GM18519 (cell line): ENCODE measurements at regions not wholly inside any gene's neighbourhood (a gene's known extent, or its start where the extent isn't known, plus 50 kb on each side); places are given as distances from the start of the nearest gene placed in this dataset.

Source experiments
- ATAC-seq: cut with Tn5 transposase; IDR thresholded peaks from one replicate; pipeline ENCODE4 v1.9.1; 2021; ENCODE audit warnings: mild to moderate bottlenecking, moderate library complexity; ENCODE audit not compliant: unreplicated experiment, low FRiP score

DNA sequence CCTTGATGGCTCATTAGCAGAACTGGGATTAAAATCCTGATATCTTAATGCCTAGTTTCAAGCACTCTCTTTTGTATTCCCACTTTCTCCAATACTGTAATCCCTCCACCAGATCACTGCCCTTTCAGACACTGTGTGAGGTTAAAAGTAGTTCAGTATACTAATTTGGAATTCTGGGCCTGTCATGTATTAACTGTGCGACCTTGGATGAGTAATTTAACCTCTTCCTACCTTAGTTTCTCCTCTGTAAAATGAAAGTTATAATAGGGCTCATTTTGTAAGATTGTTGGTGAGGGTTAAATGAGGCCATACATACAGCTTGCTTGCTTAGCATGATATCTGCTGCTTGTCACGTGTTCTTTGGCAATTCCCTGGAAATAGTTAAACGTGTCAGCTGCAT is 207.3 kb upstream of the HS3ST1 start:
- no peak for ATAC-seq

DNA sequence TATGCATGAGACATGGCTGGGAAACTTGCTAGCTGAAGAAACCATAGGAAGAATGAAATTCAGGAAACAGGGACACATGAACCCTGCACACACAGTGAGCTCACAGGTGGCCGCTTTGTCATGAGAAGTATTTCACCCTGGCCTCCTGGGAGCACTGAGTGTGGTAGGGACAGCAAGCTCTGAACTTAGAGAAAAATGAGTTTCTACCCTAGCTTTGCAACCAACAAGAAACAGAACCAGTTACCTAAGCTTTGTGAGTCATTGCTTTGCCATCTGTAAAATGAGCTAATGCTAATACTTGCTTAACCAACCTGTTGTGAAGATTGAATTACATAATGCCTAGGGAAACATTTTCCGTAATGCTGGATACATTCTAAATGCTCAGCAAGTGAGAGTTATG is 206.6 kb upstream of the HS3ST1 start:
- ATAC-seq = no peak

DNA sequence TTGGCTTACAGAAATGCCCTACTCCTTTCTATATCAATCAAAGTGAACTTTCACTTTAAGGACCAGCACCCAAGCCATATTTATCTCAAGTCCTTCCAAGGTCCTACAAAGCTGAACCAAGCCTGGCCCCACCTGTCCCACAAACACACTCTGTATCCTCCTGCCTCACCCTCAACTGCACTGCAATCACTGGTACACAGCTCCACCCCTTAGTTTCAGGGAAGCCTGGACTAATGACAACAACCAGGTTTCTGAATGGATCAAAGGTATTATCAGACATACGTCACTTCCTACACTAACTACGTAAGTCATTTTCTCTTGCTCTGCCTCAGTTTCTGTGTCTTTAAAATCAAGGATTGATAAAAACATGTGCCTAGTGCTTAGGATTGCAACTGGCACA is 205.6 kb upstream of the HS3ST1 start:
- no peak for ATAC-seq

DNA sequence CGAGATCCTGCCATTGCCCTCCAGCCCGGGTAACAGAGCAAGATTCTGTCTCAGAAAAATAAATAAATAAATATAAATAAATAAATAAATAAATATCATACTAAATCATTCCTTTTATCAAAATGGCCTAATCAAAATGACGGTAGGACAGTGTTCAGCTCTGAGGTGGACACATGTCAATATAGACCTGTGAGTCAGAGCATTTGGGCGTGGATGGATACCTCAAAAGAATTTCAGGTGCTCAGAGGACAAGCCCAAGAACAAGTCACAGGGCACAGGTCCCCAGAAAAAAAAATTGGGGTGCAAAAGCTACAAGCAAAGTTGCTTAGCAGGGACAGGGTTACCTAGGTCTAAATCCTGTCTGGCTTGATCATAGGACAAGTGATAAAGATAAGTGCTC is 204.7 kb upstream of the HS3ST1 start:
- no peak for ATAC-seq

DNA sequence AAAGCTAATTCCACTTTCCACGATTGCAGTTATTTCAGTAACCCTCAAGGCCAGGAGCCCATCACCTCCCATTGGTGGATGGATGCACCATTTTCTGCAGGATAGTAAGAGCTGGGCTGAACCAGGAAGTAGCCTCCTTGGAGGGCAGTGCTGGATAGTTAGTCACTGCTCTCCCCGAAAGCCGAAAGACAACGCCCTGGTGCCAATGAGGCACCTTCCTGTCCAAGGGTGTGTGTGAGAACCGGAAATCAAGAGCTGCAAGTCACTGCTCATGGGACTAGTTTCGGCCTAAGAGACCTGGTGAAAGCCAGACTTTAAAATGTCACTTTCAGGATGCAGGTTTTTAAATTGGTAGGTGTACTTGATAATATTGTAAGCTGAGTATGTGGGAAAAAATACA is 203.8 kb upstream of the HS3ST1 start:
- no peak for ATAC-seq

DNA sequence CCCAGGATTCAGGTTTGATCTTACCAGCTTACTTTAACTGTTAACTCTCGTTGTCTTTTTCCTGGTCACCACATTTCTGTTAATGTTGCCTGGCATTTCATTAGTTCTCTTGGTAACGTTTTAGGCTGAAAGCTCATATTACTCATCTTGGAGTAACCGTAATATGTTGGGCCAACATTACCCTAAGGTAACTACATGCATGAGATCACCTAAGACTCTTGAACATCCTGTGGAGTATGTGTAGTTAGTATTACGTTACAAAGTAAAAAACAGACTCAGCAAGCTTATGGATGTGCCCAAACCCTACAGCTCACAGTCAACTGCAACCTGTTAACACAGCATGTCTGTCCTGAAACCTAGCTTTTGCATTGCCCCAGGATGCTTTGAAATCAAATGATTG is 203.3 kb upstream of the HS3ST1 start:
- ATAC-seq = no peak

DNA sequence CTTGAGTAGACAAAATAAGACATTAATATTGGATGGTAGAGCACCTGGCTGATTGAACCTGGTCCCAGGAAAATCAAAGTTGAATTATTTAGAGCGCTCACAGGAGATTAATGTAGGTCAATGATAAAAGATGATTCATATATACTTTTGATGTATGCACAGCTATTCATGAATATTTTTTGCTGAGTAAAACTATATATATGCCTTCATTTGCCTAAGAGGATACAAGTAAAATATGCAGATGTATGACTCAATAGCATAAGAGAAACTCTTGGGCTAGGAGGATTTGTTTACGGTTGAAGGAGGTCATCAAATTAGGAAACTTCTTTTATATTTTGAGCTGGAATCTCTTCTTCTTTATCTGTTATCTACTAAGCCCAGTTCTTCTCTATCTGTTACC is 202.7 kb upstream of the HS3ST1 start:
- ATAC-seq = no peak

DNA sequence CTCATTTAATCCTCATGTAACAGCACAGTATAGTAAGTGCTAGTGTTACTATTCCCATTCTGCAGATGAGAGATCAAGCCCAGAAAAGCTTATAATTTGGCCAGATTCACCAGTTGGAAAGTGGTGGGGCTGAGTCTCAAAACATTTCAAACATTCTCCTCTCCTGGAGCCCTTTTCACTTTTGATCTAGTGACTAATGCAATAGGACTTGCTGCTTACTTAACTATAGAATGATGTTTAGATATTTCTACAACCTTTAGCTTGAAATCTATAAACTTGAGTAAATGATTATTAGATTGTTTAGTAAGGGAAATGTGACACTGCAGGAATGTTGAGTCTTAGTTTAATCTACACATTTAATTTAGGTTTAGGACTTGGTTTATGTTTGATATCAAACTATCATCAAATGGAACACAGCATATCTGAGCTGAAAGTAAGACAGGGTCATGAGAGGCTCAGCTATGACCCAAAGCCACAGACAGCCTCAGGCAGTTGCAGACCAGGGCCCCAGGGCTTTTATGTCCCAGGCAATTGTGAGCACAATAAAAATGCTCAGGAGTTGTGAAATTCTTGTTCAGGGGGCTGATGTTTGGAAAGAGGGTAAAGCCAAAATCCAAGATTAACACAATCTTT is 199.5 kb upstream of the HS3ST1 start:
- ATAC-seq = no peak

DNA sequence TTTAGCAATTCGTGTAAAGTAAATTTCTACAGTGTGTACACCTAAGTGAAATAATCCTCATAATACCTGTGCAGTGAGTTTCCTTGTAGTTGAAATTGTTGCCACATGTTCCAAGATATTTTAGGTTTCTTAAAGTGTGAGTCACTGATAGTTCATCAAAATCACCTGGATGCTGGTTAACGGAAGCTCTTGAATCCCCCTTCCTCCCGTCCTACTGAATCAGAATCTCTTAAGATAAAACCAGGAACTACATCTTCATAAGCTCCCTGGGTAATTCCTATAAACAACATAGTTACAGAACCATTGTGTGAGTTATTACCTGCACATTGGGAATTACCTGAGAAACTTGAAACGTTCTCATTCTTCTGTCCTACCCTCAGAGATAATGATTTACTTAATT is 197.4 kb upstream of the HS3ST1 start:
- ATAC-seq = no peak

DNA sequence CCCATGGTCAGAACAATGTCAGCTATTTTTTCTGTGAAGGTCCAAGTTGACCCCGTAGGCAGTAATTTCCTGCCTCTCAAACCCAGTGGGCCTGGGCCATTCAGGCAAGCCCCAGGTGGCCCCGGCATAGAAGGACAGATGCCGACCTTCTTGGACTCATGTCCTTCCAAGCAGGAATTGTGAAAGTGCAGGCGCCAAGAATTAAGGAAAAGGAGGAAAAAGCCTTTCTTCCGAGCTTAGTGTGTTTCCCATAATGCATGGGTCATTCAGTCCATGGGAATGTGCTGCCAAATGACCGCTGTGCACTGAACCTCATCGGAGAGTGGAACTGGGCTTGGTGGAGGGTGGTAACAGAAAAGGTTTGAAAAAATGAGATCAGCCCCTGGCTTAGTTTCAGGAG is 196.5 kb upstream of the HS3ST1 start:
- no peak for ATAC-seq

DNA sequence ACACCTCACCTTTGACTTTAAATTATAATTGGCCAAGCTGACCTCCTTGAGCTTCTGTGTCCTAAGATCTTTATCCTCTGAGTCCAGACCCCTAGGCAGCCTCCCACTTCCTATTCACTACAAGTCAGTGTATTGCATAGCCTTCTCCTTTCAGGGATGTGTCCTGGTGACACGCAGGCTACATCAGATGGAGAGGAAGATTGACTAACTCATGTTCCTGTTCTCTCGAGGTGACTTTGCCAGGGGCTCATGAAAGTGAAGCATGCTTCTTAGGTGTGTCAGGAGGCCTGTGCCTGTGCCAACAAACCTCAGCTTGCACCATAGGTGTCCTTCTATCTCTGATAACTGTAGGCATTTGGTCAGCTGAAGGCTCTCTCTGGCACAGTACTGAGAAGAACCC is 195.7 kb upstream of the HS3ST1 start:
- ATAC-seq = no peak

DNA sequence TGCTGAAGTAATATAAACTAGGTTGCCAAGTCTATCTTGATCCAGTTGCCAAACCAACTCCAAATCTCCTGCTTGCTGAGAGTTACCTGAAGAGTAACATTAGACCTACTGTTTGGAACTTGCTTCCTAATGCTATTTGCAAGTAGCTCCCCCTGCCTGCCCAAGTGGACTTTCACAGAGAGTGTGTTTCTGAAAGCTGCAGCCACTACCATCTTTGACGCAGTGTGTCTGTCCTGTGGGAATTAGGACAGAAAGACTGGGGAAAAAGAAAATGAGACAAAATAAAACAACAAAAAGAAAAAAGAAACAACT is 195.0 kb upstream of the HS3ST1 start:
- no peak for ATAC-seq

DNA sequence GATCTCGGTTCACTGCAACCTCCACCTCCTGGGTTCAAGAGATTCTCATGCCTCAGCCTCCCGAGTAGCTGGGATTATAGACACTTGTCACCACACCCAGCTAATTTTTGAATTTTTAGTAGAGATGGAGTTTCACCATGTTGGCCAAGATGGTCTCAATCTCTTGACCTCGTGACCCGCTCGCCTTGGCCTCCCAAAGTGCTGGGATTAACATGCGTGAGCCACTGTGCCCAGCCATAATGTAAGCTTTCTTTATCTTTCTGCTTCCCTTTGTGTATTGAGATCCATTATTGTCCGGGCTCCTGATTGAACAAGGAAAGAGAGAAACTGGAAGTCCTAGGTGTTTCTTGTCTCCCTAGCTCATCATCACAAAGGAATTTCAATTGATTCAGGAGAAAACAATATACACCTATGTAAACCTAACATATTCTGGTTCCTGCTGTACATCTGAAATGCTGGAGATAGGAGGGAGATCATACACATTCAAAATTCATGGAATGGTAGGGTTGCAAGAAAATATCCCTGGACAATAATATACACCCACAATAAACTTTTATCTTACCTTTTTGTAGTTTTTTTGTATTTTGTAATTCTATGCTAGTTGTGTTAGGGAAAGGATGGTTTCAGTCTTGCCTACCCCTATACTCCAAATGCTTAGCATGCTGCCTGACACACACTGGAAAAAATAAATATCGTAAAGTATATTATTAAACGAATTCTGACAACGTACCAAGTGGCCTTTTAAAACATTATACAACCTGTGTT is 194.4 kb upstream of the HS3ST1 start:
- ATAC-seq = no peak

DNA sequence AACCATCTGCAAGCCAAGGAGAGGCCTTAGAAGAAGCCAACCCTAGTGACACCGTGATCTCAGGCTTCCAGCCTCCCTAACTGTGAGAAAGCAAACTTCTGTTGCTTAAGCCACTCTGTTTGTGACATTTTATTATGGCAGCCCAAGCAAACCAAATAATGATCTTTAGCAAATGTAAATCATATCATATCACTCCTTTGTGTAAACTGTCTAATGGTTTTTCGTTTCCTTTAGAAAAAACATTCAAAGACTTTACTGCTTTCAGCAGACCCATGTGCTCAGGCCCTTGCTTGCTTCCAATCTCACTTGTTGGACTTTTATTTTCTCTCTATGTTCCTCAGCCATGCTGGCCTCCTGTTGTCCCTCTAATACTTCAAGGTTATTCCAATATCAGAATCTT is 192.2 kb upstream of the HS3ST1 start:
- ATAC-seq = no peak

DNA sequence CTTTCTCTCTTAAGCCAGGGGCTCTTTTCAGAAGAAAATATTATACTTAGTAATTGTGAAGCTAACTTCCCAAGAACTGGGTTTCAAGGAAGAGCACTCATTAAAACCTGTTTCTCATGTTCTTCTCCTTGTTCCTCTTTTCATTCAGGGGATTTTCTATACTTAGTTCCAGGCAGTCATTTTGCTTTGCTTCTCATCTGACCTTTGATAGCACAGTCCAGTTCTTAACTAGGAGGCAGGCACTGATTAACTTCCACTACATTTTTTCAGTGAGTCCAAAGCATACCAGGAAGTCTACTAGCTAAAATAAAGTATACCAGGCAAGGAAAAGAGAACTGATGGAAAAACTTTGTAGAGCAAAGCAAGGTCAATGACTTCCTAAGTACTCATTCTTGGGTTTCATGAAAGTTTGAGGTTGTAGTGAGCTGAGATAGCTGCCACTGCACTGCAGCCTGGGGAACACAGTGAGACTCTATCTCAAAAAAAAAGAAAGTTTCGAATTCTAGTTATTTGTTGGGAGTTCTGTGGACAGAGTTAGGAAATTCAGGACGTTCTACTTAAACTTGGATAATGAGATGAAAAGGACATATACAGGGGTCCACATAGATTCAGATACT is 190.1 kb upstream of the HS3ST1 start:
- no peak for ATAC-seq

DNA sequence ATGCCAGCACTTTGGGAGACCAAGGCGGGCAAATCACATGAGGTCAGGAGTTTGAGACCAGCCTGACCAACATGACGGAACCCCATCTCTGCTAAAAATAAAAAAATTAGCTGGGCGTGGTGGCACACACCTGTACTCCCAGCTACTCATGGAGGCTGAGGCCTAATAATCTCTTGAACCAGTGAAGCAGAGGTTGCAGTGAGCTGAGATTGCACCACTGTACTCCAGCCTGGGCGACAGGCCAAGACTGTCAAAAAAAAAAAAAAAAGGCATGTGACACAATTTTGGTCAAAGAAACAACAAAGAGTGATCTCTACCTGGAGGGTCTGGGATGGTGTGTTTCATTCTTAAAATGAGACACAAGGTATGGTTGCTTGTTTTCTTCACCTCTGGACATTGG is 188.2 kb upstream of the HS3ST1 start:
- no peak for ATAC-seq

DNA sequence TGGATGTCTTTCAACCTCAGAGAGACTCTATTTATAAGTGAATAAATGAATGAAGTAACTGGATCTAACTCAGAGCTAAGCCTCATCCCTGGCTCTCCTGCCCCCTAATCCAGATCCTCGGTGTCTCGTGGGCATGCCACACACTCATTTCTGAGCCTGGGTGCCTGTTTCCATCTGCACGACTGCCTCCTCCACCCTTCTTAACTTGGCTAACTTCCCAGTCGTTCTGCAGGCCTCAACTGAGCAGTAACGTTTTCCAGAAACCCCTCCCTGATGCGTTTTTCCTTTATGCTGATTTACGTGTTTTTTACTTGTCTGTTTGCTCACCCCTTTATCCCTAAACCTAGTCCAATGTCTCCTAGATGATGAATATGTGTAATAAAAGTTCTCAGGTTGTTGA is 186.9 kb upstream of the HS3ST1 start:
- no peak for ATAC-seq

DNA sequence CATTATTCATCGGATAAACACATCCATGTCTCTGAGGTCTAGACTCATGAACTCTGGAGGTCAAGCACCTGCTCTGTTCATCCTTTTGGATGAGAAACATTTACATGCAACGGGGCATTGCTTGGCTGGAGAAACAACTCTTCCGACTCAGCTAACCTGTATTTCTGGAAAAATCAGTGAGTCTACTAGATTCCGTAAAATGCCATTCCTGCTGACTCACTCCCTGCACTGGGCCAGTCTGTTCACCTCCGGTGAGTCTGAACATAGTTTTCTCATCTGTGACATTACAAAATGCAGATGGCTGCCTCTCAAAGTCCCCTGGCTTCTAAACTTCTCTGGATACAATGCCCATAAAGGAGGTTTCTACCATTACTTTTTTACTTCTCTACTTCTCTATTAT is 185.7 kb upstream of the HS3ST1 start:
- no peak for ATAC-seq

DNA sequence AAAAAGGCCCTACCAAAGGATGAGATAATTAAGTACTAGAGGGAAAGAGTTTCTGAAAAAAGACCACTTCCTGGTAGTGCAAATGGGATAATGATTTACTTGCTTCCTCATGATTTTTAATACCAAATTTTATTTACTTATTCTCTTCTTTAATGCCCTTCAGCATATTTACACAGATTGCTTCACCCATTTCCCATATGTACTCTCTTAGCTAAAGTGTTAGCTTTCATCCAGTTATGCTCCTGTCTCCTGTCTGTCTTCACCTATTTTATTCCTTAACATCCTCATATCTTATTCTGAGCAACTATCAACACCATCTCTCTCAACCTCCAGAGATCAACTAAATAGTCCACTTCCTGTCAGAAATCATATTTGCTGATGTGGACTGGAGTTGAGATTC is 183.2 kb upstream of the HS3ST1 start:
- no peak for ATAC-seq

DNA sequence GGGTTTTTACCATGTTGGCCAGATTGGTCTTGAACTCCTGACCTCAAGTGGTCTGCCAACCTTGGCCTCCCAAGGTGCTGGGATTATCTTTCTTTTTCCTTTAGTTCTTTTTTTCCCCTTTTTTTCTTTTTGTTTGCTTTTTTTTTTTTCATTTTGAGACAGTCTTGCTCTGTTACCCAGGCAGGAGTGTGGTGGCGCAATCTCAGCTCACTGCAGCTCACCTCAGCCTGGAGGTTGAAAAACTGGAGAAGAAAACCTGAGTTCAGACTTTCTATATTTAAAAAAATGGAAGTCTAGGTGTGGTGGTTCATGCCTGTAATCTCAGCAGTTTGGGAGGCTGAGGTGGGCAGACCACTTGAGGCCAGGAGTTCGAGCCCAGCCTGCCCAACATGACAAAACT is 181.1 kb upstream of the HS3ST1 start:
- ATAC-seq = no peak

DNA sequence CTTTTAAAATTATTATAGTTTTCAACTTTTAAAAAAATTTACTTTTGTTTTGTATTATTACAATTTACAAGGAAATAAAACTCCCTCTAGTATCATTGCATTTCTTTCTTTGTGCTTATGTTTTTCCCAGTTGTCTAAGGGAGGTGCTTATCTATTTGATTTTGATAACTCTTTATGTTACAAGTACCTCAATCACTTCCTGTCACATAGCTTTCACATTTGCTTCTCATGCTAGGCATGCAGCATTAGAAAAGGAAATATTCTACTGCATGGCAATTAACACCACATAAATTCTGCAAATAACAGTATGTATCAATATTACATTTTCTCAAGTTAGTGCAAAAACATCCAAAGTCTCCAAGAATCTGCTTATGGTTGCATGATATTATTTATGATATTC is 180.3 kb upstream of the HS3ST1 start:
- no peak for ATAC-seq

DNA sequence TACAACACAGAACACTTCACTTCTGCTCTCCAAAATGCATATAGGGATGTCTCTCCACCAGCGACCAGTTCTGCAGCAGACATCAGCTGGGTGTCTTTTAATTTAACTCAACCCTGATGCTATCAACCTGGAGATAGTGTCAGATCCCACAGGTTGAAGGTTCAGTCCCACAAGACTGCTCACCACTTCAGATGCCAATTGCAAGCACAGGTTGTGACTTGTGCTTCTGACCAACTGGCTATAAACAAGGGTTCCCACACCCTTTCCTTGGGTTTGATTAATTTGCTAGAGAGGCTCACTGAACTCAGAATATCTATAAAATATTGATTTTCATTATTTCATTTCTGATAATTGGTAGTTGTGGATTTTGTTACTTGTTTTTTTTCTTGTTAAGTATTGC is 177.4 kb upstream of the HS3ST1 start:
- no peak for ATAC-seq
